ENCODE measurements at regions not wholly inside any gene's neighbourhood (a gene's known extent, or its start where the extent isn't known, plus 50 kb on each side); places are given as distances from the start of the nearest gene placed in this dataset.

DNA sequence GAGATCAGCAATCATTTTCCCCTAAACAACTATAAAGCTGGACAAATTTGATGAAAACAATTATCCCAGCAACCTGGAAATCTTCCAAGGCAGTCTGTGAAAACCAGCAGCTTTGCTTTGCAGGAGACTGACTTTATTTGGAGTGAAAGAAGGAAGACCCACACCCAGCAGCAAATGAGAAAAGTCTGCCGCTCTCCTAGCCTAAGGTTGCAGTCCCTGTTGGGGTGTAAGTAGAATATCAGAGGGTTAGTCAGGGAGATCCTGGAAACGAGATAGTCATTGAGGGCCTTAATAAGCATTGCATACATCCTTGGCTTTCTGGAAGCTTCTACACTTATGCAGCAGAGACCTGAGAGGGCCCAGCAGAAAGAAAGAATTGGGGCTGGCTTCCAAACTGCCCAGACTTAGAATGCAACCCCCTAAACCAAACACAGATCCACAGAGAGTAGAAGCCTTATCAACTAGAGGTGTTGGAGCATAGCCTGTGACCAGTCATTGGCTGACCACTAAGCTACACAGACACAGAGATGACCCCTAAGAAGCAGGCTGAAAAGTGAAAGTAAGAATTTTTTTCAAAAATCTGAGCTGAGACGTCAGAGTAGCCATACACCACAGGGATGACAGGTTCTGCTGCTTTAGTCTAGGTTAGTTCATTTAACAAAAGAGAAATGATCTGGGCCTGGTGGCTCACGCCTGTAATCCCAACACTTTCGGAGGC lies 98.3 kb downstream of the LYPLAL1 start:
- H3K9me3 ChIP-seq = no peaks in the 10 kb centered on the region
- no peak overlapping the region for H3K4me3 ChIP-seq
- TF ChIP-seq, protein P1, sequence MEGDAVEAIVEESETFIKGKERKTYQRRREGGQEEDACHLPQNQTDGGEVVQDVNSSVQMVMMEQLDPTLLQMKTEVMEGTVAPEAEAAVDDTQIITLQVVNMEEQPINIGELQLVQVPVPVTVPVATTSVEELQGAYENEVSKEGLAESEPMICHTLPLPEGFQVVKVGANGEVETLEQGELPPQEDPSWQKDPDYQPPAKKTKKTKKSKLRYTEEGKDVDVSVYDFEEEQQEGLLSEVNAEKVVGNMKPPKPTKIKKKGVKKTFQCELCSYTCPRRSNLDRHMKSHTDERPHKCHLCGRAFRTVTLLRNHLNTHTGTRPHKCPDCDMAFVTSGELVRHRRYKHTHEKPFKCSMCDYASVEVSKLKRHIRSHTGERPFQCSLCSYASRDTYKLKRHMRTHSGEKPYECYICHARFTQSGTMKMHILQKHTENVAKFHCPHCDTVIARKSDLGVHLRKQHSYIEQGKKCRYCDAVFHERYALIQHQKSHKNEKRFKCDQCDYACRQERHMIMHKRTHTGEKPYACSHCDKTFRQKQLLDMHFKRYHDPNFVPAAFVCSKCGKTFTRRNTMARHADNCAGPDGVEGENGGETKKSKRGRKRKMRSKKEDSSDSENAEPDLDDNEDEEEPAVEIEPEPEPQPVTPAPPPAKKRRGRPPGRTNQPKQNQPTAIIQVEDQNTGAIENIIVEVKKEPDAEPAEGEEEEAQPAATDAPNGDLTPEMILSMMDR (IDR thresholded peaks at IDR 0.05) = no peak
- DNase-seq (no peak), ATAC-seq (no peak)
- intact Hi-C loops (cut with DNase I, micrococcal nuclease) = no loop called here
- H3K36me3 ChIP-seq (ENCODE audit: low read depth) = no peaks in the 10 kb centered on the region
- H3K4me1 ChIP-seq (ENCODE audit: low read depth) = no peaks in the 10 kb centered on the region

DNA sequence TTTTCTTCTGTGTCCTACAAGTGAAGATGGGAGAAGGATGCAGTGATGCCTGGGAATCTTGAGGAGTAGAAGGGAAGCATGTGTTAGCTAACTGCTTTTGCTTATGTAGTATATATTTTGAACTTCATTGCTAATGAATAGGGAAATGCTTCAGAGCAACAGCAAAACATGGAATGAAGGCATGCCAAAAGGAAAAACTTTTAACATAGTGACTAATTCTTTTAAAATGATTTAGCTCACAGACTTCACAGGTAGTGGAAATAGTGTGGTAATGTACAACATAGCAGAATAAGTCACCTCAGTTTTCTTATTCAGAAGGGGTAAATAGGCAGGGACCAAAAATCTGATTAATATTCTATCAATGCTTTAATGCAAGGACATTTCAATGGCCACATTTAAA lies 95.5 kb downstream of the LYPLAL1 start:
- Histone ChIP-seq H3K4me3 (no peak overlapping the region), H3K36me3 (ENCODE audit: low read depth) (no peaks in the 10 kb centered on the region), H3K9me3 (no peaks in the 10 kb centered on the region), H3K4me1 (ENCODE audit: low read depth) (no peaks in the 10 kb centered on the region)
- TF ChIP-seq, protein P1 (IDR thresholded peaks at IDR 0.05) = no peak
- no peak for ATAC-seq
- intact Hi-C loops (cut with DNase I, micrococcal nuclease) = no loop called here
- DNase-seq = no peak

DNA sequence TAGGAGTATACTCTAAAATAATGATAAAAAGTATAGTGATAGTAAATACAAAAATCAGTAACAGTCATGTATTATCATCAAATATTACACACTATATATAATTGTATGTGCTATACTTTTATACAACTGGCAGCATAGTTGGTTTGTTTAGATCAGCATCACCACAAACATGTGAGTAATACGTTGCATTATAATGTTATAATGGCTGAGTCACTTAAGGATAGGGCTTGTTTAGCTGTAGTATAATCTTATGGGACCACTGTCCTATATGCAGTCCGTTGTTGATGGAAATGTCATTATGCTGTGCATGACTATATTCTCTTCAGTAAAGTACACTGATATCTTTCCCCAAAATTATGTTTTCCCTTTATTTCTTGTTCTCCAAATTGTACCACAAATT lies 92.8 kb downstream of the LYPLAL1 start:
- intact Hi-C loops (cut with DNase I, micrococcal nuclease) = no loop called here
- Histone ChIP-seq H3K4me3 (no peak overlapping the region), H3K4me1 (ENCODE audit: low read depth) (no peaks in the 10 kb centered on the region), H3K36me3 (ENCODE audit: low read depth) (no peaks in the 10 kb centered on the region), H3K9me3 (peaks cover 2% of the 10 kb centered on the region)
- DNase-seq = no peak
- no peak for ATAC-seq
- TF ChIP-seq, protein P1 (IDR thresholded peaks at IDR 0.05) = no peak

DNA sequence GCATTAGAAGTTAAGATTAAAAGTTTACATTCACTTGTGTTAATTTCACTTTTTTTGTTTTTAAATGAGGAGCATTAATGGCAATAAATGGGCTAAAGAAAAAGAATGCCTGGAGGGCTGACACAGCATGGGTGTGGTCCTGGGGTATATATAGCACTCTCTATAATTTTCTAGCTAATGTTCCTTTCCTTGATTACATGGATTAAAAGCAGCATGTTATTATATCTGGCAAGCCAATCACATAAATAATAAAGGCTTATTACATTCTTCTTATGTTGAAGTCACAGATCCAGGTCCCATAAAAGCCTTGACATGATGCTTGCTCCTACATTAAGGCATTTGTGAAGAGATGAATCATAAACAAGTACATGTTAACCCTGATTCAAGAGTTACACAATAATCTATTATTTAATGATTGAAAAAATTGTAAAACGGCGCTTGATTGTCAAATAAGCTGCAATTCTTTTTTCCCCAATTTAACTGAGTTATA lies 91.4 kb downstream of the LYPLAL1 start:
- Histone ChIP-seq H3K36me3 (ENCODE audit: low read depth) (no peaks in the 10 kb centered on the region), H3K9me3 (peaks cover 6% of the 10 kb centered on the region), H3K4me1 (ENCODE audit: low read depth) (no peaks in the 10 kb centered on the region), H3K4me3 (no peak overlapping the region)
- DNase-seq (no peak), ATAC-seq (no peak)
- intact Hi-C loops (cut with DNase I, micrococcal nuclease) = no loop called here
- TF ChIP-seq, protein P1 (IDR thresholded peaks at IDR 0.05) = no peak

DNA sequence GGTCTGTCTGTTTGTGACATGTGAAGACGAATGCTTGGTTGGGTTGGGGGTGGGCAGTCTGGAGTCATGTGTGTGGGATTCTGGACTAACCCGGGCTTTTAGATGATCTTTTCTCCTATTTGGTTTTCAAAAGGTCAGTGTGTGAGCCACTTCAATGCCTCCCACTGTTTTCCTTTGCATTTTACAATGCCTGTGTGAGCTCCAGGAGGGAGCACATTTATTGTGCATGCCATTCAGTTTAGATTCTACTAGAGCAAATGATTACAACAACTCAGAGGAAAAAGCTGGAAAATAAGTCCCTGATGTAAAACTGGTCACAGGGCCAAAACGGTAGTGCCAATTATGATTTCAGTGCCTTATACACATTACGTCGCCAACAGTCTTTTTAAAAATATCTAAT lies 90.9 kb downstream of the LYPLAL1 start:
- Histone ChIP-seq H3K4me3 (no peak overlapping the region), H3K36me3 (ENCODE audit: low read depth) (no peaks in the 10 kb centered on the region), H3K4me1 (ENCODE audit: low read depth) (no peaks in the 10 kb centered on the region), H3K9me3 (peaks cover 6% of the 10 kb centered on the region)
- no peak for DNase-seq
- TF ChIP-seq, protein P1 (IDR thresholded peaks at IDR 0.05) = no peak
- no peak for ATAC-seq
- intact Hi-C loops (cut with DNase I, micrococcal nuclease) = no loop called here

Data from mucosa of descending colon (tissue), 3 donors.